Activated naive CD4-positive, alpha-beta T cell treated with anti-CD3 and anti-CD28 coated beads, Interleukin-2, amount 50 U/mL, for 72 hours (primary cell): ENCODE measurements at regions not wholly inside any gene's neighbourhood (a gene's known extent, or its start where the extent isn't known, plus 50 kb on each side); places are given as distances from the start of the nearest gene placed in this dataset.

ENCODE experiments used
- ATAC-seq, 2 donors: fragments of 150-1000 bp; cut with Tn5 transposase; 2 replicates each; pipeline ENCODE4 v1.10.0; 2021; ENCODE audit warnings: mild to moderate bottlenecking in 2 of 2, moderate library complexity in 2 of 2
- DNase-seq, 2 donors: peaks; one replicate each; pipeline ENCODE4 v3.0.0; 2021 to 2022; ENCODE audit warnings: low spot score in 2 of 2
- H3K27ac Mint-ChIP-seq, 2 donors: one replicate each; pipeline ENCODE4 v1.8.0; 2022; ENCODE audit warnings: mild to moderate bottlenecking in 2 of 2, mixed read lengths in 2 of 2
- H3K36me3 Mint-ChIP-seq, 2 donors: one replicate each; pipeline ENCODE4 v1.8.0; 2022; ENCODE audit warnings: mixed read lengths in 2 of 2
- H3K9me3 Mint-ChIP-seq, 2 donors: one replicate each; pipeline ENCODE4 v1.8.0; 2022; ENCODE audit warnings: mixed read lengths in 2 of 2

GRCh38 chr1:232293361-232293760 lies 336.6 kb downstream of the SIPA1L2 start:
- no peaks in the 10 kb centered on the region for H3K9me3 Mint-ChIP-seq
- no peak for ATAC-seq
- H3K36me3 Mint-ChIP-seq, result no peaks in the 10 kb centered on the region

GRCh38 chr1:232292818-232293217 lies 337.1 kb downstream of the SIPA1L2 start:
- Mint-ChIP-seq H3K27ac (no peak overlapping the region), H3K36me3 (no peaks in the 10 kb centered on the region), H3K9me3 (no peaks in the 10 kb centered on the region)
- ATAC-seq (no peak), DNase-seq (no peak)

More at GRCh38 chr1:232293361-232293760, 336.6 kb downstream of the SIPA1L2 start:
- no peak overlapping the region for H3K27ac Mint-ChIP-seq
- DNase-seq, result no peak

DNA sequence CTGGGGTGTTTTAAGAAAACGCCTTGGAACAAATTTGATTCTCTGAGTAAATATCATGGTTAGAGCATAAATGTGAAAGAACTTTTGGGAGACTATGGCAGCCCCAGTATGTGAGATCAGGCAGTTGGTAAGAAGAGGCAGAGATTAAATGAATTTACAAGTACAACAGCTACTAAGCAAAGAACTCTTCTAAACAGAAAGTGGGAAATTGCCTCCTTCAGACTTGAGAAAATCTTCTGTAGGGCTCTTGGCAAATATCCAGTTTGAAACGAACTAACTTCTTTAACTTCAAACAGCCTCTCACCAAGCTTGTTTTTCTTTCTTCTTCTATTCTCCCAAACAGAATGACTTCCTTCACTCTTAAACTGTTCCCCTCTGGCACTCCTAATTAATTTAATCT lies 337.7 kb downstream of the SIPA1L2 start:
- Mint-ChIP-seq H3K27ac (no peak overlapping the region), H3K36me3 (no peaks in the 10 kb centered on the region), H3K9me3 (no peaks in the 10 kb centered on the region)
- DNase-seq, result no peak
- no peak for ATAC-seq

- Mint-ChIP-seq H3K9me3 (no peaks in the 10 kb centered on the region), H3K27ac (no peak overlapping the region), H3K36me3 (no peaks in the 10 kb centered on the region)
- DNase-seq, result no peak
- no peak for ATAC-seq
Measured at GRCh38 chr1:232291681-232292080, 338.3 kb downstream of the SIPA1L2 start.

- H3K9me3 Mint-ChIP-seq, result no peaks in the 10 kb centered on the region
- no peak for ATAC-seq
Measured at GRCh38 chr1:232291261-232291660, 338.7 kb downstream of the SIPA1L2 start.

DNA sequence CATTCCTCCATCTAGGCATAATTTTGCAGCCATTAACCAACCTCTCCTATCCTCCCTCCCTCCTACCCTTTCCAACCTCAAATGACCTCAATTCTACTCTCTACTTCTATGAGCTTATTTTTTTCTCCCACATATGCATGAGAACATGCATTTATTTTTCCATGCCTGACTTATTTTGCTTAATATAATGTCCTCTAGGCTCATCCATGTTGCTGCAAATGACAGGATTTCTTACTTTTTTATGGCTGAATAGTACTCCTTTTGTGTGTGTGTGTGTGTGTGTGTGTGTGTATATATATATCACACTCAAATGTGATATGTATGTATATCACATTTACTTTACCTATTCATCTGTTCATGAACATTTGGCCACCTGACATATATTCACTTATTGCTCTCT lies 339.4 kb downstream of the SIPA1L2 start:
- no peak for ATAC-seq
- H3K9me3 Mint-ChIP-seq, result no peaks in the 10 kb centered on the region

More at GRCh38 chr1:232291261-232291660, 338.7 kb downstream of the SIPA1L2 start:
- Mint-ChIP-seq H3K36me3 (no peaks in the 10 kb centered on the region), H3K27ac (no peak overlapping the region)
- no peak for DNase-seq

GRCh38 chr1:232287676-232288569 lies 342.0 kb downstream of the SIPA1L2 start:
- no peaks in the 10 kb centered on the region for H3K36me3 Mint-ChIP-seq
- no peak overlapping the region for H3K27ac Mint-ChIP-seq
- H3K9me3 Mint-ChIP-seq, result no peaks in the 10 kb centered on the region
- DNase-seq, result no peak
- ATAC-seq, result no peak

More for the DNA sequence above, 339.4 kb downstream of the SIPA1L2 start:
- no peaks in the 10 kb centered on the region for H3K36me3 Mint-ChIP-seq
- no peak overlapping the region for H3K27ac Mint-ChIP-seq
- no peak for DNase-seq

DNA sequence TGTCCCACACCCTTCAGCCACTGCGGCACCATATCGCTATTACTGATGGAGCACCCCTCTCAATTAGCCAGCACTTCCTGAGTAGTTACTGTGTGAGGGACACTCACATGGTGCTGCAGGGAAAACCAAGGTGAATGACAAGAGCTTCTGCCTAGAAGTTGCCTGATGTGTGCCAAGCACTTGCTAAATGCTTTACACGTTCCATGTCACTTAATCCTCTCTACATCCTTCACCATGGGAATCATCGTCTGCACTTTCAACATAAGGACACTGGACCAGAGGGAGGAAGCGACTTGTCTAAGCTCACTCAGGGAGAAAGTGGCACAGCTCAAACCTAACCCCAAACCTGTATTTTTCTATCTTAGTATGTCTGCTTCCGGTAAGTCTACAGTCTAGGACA lies 344.8 kb downstream of the SIPA1L2 start:
- ATAC-seq, result no peak
- DNase-seq, result no peak
- H3K27ac Mint-ChIP-seq, result no peak overlapping the region
- H3K36me3 Mint-ChIP-seq, result no peaks in the 10 kb centered on the region
- no peaks in the 10 kb centered on the region for H3K9me3 Mint-ChIP-seq

GRCh38 chr1:232283864-232284263 lies 346.1 kb downstream of the SIPA1L2 start:
- no peak for DNase-seq
- Mint-ChIP-seq H3K27ac (no peak overlapping the region), H3K9me3 (no peaks in the 10 kb centered on the region), H3K36me3 (no peaks in the 10 kb centered on the region)
- no peak for ATAC-seq

DNA sequence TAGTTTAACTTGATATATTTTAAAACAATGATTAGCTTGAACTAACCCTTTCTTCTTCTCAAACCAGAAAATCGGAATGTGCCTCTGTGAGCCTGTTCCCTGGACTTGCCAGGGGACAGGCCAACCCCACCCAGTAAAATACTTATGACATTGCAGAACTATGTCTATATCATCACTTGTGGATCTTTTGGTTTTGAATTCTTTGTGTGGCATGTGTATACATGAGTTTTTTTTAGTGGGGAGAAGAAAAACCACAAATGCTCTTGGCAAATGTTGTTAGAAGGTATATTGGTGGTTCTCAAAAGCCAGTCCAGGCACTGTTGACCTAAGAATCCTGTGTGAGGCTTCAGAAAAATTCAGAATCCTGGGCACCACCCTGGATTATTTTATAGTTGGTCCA lies 347.4 kb downstream of the SIPA1L2 start:
- no peaks in the 10 kb centered on the region for H3K36me3 Mint-ChIP-seq
- H3K9me3 Mint-ChIP-seq, result no peaks in the 10 kb centered on the region
- H3K27ac Mint-ChIP-seq, result no peak overlapping the region

GRCh38 chr1:232280910-232281309 lies 349.0 kb downstream of the SIPA1L2 start:
- no peak for ATAC-seq
- no peaks in the 10 kb centered on the region for H3K9me3 Mint-ChIP-seq
- H3K36me3 Mint-ChIP-seq, result no peaks in the 10 kb centered on the region
- H3K27ac Mint-ChIP-seq, result no peak overlapping the region
- DNase-seq, result no peak

More for the DNA sequence above, 347.4 kb downstream of the SIPA1L2 start:
- no peak for DNase-seq
- ATAC-seq, result no peak

- H3K27ac Mint-ChIP-seq, result no peak overlapping the region
- DNase-seq, result no peak
- no peak for ATAC-seq
- H3K36me3 Mint-ChIP-seq, result no peaks in the 10 kb centered on the region
- no peaks in the 10 kb centered on the region for H3K9me3 Mint-ChIP-seq
Measured at GRCh38 chr1:232279909-232280400, 350.0 kb downstream of the SIPA1L2 start.

- Mint-ChIP-seq H3K27ac (no peak overlapping the region), H3K36me3 (no peaks in the 10 kb centered on the region), H3K9me3 (no peaks in the 10 kb centered on the region)
- no peak for DNase-seq
- no peak for ATAC-seq
Measured at GRCh38 chr1:232278925-232279324, 351.0 kb downstream of the SIPA1L2 start.

- ATAC-seq (no peak), DNase-seq (no peak)
- Mint-ChIP-seq H3K36me3 (no peaks in the 10 kb centered on the region), H3K9me3 (no peaks in the 10 kb centered on the region), H3K27ac (no peak overlapping the region)
Measured at GRCh38 chr1:232276651-232277050, 353.3 kb downstream of the SIPA1L2 start.

DNA sequence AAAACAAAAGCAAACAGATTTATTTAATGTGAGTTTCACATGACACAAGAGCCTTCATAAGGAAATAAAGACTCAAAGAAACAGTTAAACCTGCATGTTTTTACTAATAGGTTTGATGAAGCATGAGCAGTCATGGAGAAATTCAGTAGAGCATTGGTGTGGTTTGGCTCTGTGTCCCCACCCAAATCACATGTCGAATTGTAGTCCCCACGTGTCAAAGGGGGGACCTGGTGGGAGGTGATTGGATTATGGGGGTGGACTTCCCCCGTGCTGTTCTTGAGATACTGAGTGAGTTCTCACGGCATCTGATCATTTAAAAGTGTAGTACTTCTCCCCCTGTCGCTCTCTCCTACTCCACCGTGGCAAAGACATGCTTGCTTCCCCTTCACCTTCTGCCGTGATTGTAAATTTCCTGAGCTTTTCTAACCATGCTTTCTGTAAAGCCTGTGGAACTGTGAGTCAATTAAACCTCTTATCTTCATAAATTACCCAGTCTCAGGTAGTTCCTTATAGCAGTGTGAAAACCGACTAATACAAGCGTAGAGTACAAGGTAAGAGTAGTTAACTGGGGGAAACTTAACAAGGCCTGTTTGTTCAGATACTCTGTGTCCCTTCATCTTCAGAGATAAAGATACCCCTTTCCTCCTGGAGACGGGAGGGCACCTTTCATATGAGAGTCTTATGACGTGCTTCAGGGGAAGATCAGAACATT lies 354.8 kb downstream of the SIPA1L2 start:
- Mint-ChIP-seq H3K36me3 (no peaks in the 10 kb centered on the region), H3K9me3 (no peaks in the 10 kb centered on the region), H3K27ac (no peak overlapping the region)
- ATAC-seq, result no peak
- DNase-seq, result no peak

- ATAC-seq (no peak), DNase-seq (no peak)
- H3K36me3 Mint-ChIP-seq, result no peaks in the 10 kb centered on the region
- H3K27ac Mint-ChIP-seq, result no peak overlapping the region
- no peaks in the 10 kb centered on the region for H3K9me3 Mint-ChIP-seq
Measured at GRCh38 chr1:232274236-232274855, 355.6 kb downstream of the SIPA1L2 start.

DNA sequence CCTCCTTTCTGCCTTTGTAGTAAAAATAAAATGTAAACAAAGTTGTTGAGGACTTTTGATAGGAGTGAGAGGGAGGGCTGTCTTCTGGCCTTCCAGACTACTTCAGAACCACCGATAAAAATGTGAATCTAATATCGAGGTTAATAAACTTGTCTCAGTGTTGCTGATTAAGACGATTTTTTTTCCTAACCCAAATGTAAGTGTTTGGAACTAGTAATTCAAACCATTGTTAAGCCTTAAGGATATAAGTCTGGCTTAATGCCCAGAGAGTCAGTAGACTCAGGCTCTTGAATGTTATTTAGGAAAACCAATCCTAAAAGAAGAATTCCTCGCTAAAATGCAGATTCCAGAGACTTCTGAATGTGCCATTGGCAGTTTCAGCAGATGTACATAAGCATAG lies 356.9 kb downstream of the SIPA1L2 start:
- Mint-ChIP-seq H3K27ac (no peak overlapping the region), H3K9me3 (no peaks in the 10 kb centered on the region), H3K36me3 (no peaks in the 10 kb centered on the region)
- no peak for ATAC-seq
- DNase-seq, result no peak
